Smooth muscle cell (in vitro differentiated cells): ENCODE measurements at regions not wholly inside any gene's neighbourhood (a gene's known extent, or its start where the extent isn't known, plus 50 kb on each side); places are given as distances from the start of the nearest gene placed in this dataset.
"Not testable (repeated sequence)": the region's sequence is repeated elsewhere in the genome, so short reads cannot be mapped to it uniquely, and the experiment has no call there.

Experiments used
- DNase-seq: peaks from one replicate; lab custom pipeline; 2025; ENCODE audit not compliant: unreplicated experiment; lab: John Stamatoyannopoulos, UW
- H2AFZ ChIP-seq: fragments of 200-600 bp; sonication (generic); 2 replicates; pipeline ENCODE4 v1.6.0; 2016; ENCODE audit warnings: antibody characterized with exemption, low read depth, mild to moderate bottlenecking
- H3F3A ChIP-seq: fragments of 200-600 bp; sonication (generic); 2 replicates; pipeline ENCODE4 v1.6.0; 2017; ENCODE audit warnings: antibody characterized with exemption, low read depth
- H3K27ac ChIP-seq: fragments of 200-600 bp; sonication (generic); 2 replicates; pipeline ENCODE4 v1.5.1; 2016; ENCODE audit warnings: low read depth, mild to moderate bottlenecking
- H3K27me3 ChIP-seq: fragments of 200-600 bp; sonication (generic); 2 replicates; pipeline ENCODE4 v1.6.1; 2016; ENCODE audit warnings: low read depth, mild to moderate bottlenecking
- H3K36me3 ChIP-seq: fragments of 200-600 bp; sonication (generic); 2 replicates; pipeline ENCODE4 v1.5.1; 2016; ENCODE audit warnings: low read depth
- H3K4me1 ChIP-seq: fragments of 200-600 bp; sonication (generic); 2 replicates; pipeline ENCODE4 v1.5.1; 2016; ENCODE audit warnings: low read depth
- H3K4me2 ChIP-seq: fragments of 200-600 bp; sonication (generic); 2 replicates; pipeline ENCODE4 v1.6.0; 2016; ENCODE audit warnings: mild to moderate bottlenecking
- H3K4me3 ChIP-seq: fragments of 200-600 bp; sonication (generic); 2 replicates; pipeline ENCODE4 v1.5.1; 2016; ENCODE audit warnings: mild to moderate bottlenecking
- H3K79me2 ChIP-seq: fragments of 200-600 bp; sonication (generic); 2 replicates; pipeline ENCODE4 v1.6.0; 2016; ENCODE audit warnings: low read depth, mild to moderate bottlenecking
- H3K9ac ChIP-seq: fragments of 200-600 bp; sonication (generic); 2 replicates; pipeline ENCODE4 v1.6.0; 2016; ENCODE audit warnings: low read depth
- H3K9me3 ChIP-seq: fragments of 200-600 bp; sonication (generic); replicated peaks from 2 replicates; pipeline ENCODE4 v1.5.1; 2016; ENCODE audit warnings: low read depth
- H4K20me1 ChIP-seq: fragments of 200-600 bp; sonication (generic); 2 replicates; pipeline ENCODE4 v1.6.0; 2016; ENCODE audit warnings: low read depth
- WGBS: methylation state at CpG from one replicate; pipeline ENCODE4 v1.1.7; 2016; ENCODE audit warnings: low lambda C conversion rate; 5-methylcytosine and 5-hydroxymethylcytosine counted together
- TF ChIP-seq, protein P1 (sequence below): fragments of 200-600 bp; sonication (generic); IDR thresholded peaks from 2 replicates; pipeline ENCODE4 v1.5.1; 2017; ENCODE audit warnings: borderline replicate concordance, mild to moderate bottlenecking, antibody characterized with exemption; ENCODE audit not compliant: insufficient read depth, poor library complexity, severe bottlenecking

- DNase-seq: no peak
- Histone ChIP-seq H3K4me1 (no peaks in the 10 kb centered on the region), H3K27me3 (no peaks in the 10 kb centered on the region), H3K9me3 (no peaks in the 10 kb centered on the region), H3K27ac (no peak overlapping the region), H3K79me2 (peaks cover 8% of the 10 kb centered on the region), H3K36me3 (no peaks in the 10 kb centered on the region), H4K20me1 (no peaks in the 10 kb centered on the region), H3F3A (no peaks in the 10 kb centered on the region), H2AFZ (no peak overlapping the region), H3K9ac (no peak overlapping the region), H3K4me2 (no peak overlapping the region), H3K4me3 (no peak overlapping the region)
- WGBS: 92% methylated on average over 2 of the region's 2 CpGs
- TF ChIP-seq, protein P1, sequence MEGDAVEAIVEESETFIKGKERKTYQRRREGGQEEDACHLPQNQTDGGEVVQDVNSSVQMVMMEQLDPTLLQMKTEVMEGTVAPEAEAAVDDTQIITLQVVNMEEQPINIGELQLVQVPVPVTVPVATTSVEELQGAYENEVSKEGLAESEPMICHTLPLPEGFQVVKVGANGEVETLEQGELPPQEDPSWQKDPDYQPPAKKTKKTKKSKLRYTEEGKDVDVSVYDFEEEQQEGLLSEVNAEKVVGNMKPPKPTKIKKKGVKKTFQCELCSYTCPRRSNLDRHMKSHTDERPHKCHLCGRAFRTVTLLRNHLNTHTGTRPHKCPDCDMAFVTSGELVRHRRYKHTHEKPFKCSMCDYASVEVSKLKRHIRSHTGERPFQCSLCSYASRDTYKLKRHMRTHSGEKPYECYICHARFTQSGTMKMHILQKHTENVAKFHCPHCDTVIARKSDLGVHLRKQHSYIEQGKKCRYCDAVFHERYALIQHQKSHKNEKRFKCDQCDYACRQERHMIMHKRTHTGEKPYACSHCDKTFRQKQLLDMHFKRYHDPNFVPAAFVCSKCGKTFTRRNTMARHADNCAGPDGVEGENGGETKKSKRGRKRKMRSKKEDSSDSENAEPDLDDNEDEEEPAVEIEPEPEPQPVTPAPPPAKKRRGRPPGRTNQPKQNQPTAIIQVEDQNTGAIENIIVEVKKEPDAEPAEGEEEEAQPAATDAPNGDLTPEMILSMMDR: no peak
These were observed 70.9 kb upstream of the ADGRL2 start for GRCh38 chr1:81729818-81730217.

GRCh38 chr1:81729239-81729638, 71.5 kb upstream of the ADGRL2 start:
- Histone ChIP-seq H3K4me1 (no peaks in the 10 kb centered on the region), H3K9ac (no peak overlapping the region), H3F3A (no peaks in the 10 kb centered on the region), H3K27me3 (no peaks in the 10 kb centered on the region), H2AFZ (no peak overlapping the region), H3K36me3 (no peaks in the 10 kb centered on the region), H3K4me2 (no peak overlapping the region), H3K27ac (no peak overlapping the region), H4K20me1 (no peaks in the 10 kb centered on the region), H3K9me3 (no peaks in the 10 kb centered on the region), H3K79me2 (peaks cover 8% of the 10 kb centered on the region), H3K4me3 (no peak overlapping the region)
- TF ChIP-seq, protein P1: no peak
- no peak for DNase-seq

DNA sequence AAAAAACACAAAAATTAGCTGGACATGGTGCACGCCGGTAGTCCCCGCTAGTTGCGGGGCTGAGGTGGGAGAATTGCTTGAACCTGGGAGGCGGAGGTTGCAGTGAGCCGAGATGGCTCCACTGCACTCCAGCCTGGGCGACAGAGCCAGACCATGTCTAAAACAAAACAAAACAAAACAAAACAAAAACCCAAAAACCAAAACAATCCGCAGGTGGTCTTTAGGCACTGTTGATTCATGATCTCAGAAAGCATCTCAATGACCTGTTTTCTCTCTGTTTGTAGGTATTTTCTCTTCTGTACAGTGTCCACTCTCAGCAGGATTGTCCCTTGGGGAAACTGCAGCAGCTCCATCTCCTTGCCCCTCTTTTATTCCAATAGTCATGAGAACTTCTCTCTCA, 74.9 kb upstream of the ADGRL2 start:
- no peaks in the 10 kb centered on the region for H3K27me3 ChIP-seq
- 98% methylated on average over 8 of the region's 8 CpGs for WGBS
- no peak overlapping the region for H3K27ac ChIP-seq
- DNase-seq: no peak
- TF ChIP-seq, protein P1: no peak
- H2AFZ ChIP-seq: no peak overlapping the region
- H3K4me2 ChIP-seq: no peak overlapping the region
- H3K9me3 ChIP-seq: no peaks in the 10 kb centered on the region
- H3F3A ChIP-seq: no peaks in the 10 kb centered on the region
- no peak overlapping the region for H3K4me3 ChIP-seq
- peaks cover 8% of the 10 kb centered on the region for H3K79me2 ChIP-seq
- no peaks in the 10 kb centered on the region for H4K20me1 ChIP-seq
- H3K4me1 ChIP-seq: no peaks in the 10 kb centered on the region
- H3K9ac ChIP-seq: no peak overlapping the region
- H3K36me3 ChIP-seq: no peaks in the 10 kb centered on the region

- not testable (repeated sequence) for DNase-seq, H3K36me3 ChIP-seq
These were observed 78.0 kb upstream of the ADGRL2 start for GRCh38 chr1:81722631-81723328.

GRCh38 chr1:81720256-81720655, 80.5 kb upstream of the ADGRL2 start:
- H3K9ac ChIP-seq: not testable (repeated sequence)
- peak overlapping the region; percentile 49 for H3K27ac ChIP-seq
- 13% methylated on average over 8 of the region's 8 CpGs for WGBS

More at GRCh38 chr1:81722631-81723328, 78.0 kb upstream of the ADGRL2 start:
- not testable (repeated sequence) for H4K20me1 ChIP-seq, H3K27me3 ChIP-seq, H2AFZ ChIP-seq, H3K79me2 ChIP-seq, H3K4me2 ChIP-seq, H3K4me3 ChIP-seq, H3K27ac ChIP-seq, H3K9ac ChIP-seq, H3K9me3 ChIP-seq, H3F3A ChIP-seq
- peaks cover 10% of the 10 kb centered on the region for H3K4me1 ChIP-seq
- 92% methylated on average over 6 of the region's 6 CpGs for WGBS

More at GRCh38 chr1:81720256-81720655, 80.5 kb upstream of the ADGRL2 start:
- Histone ChIP-seq H3K4me1 (peaks cover 10% of the 10 kb centered on the region), H3K79me2 (peaks cover 11% of the 10 kb centered on the region), H3K4me2 (peak overlapping the region; percentile 47)
- H3K36me3 ChIP-seq, H4K20me1 ChIP-seq, H3F3A ChIP-seq, H3K27me3 ChIP-seq, H3K4me3 ChIP-seq, H2AFZ ChIP-seq, DNase-seq, H3K9me3 ChIP-seq: not testable (repeated sequence)
